Activated CD8-positive, alpha-beta memory T cell treated with anti-CD3 and anti-CD28 coated beads, Interleukin-2, amount 10 ng/mL, durations not matched to agents 7 days and 5 days (primary cell): ENCODE measurements at regions not wholly inside any gene's neighbourhood (a gene's known extent, or its start where the extent isn't known, plus 50 kb on each side); places are given as distances from the start of the nearest gene placed in this dataset.

Source experiments
- ATAC-seq: fragments of 150-1000 bp; cut with Tn5 transposase; one replicate; pipeline ENCODE4 v1.10.0; 2021; ENCODE audit warnings: moderate library complexity
- CTCF ChIA-PET: fragments of 350-600 bp; sonication (Branson Sonifier 250); formaldehyde crosslinking; loops from one replicate; lab custom pipeline; 2021; ENCODE audit warnings: antibody characterized with exemption; lab: Charles Lee
- DNase-seq: peaks from one replicate; pipeline ENCODE4 v3.0.0-alpha.2; 2020
- H3K27ac Mint-ChIP-seq: one replicate; pipeline ENCODE4 v1.8.0; 2021; ENCODE audit warnings: mild to moderate bottlenecking, mixed read lengths
- H3K27me3 Mint-ChIP-seq: one replicate; pipeline ENCODE4 v1.8.0; 2021; ENCODE audit warnings: mixed read lengths
- H3K36me3 Mint-ChIP-seq: one replicate; pipeline ENCODE4 v1.8.0; 2021; ENCODE audit warnings: mild to moderate bottlenecking, mixed read lengths
- H3K4me1 Mint-ChIP-seq: one replicate; pipeline ENCODE4 v1.8.0; 2021; ENCODE audit warnings: mixed read lengths
- H3K4me3 Mint-ChIP-seq: one replicate; pipeline ENCODE4 v1.8.0; 2021; ENCODE audit warnings: mild to moderate bottlenecking, moderate library complexity, mixed read lengths
- H3K9me3 Mint-ChIP-seq: one replicate; pipeline ENCODE4 v1.8.0; 2022; ENCODE audit warnings: low read depth, mixed read lengths

DNA sequence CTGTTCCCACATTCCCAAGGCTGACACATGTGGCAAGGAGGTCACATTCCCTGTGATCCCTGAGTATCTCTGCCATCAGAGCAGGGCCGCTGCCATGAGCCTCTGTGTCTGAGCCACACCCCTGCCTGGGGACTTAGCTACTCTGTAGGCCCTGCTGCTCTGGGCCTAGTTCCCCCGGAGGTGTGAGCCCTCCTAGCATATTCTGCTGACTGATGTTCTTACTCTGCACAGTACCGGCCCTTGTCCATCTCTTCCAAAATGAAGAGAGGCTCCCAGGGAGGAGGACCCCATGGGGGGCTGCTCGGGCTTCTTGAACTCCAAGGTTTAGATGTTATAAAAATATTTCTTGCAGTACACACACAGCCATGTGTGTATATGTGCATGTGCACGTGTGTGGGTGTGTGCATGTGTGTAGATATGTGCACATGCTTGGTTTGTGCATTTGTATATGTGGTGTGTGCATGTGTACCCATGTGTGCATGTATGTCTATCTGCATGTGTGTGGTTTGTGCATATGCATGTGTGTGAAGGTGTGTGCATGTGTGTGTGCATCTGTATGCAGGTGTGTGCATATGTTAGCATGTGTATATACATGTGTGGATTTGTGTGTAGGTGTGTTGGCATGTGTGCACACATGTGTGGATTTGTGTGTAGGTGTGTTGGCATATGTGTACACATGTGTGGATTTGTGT lies 101.2 kb downstream of the ERMARD start:
- CTCF ChIA-PET: no interaction called here
- Mint-ChIP-seq H3K27me3 (peaks cover 2% of the 10 kb centered on the region), H3K9me3 (peaks cover 5% of the 10 kb centered on the region), H3K27ac (no peak overlapping the region), H3K36me3 (no peaks in the 10 kb centered on the region), H3K4me1 (no peaks in the 10 kb centered on the region), H3K4me3 (no peak overlapping the region)
- DNase-seq: peak; percentile 5
- no peak for ATAC-seq

DNA sequence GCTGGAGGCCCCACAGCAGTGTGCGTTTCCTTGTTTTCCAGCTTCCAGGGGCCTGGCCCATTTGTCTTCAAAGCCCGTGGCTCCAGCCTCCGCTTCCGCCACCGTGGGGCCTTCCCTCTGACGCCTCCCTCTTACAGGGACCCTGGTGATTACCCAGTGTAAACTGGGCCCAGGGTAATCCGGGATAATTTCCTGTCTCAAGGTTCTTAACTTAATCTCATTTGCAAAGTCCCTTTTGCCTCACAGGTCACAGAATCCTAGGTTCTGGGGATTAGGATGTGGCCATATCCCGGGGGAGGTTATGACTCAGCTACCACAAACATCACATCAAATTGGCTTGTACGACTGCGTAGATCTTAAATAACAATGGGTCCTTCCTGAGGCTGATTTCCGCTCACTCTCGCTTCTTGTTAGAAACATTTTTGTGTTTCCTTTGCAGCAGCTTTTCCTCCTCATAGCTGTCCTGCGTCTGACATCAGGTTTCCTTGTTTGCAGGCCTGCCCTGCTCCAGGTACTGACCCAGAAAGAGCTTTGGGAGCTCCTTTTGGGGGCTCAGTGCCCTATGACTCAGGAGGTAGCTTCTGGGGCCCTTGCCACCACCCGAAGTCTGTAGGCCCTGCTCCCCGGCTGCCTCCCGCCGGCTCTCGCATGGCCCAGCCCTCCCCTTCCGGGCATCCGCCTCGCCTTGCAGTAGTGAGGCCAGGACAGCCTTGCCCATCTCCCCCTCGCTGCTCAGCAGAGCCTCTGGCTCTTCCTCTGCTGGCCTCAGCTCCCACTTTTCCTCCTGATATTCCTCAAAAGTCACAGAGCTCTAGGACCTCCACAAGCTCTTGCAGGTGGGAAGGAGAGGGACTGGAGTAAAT lies 100.5 kb downstream of the ERMARD start:
- no peak overlapping the region for H3K4me3 Mint-ChIP-seq
- CTCF ChIA-PET: no interaction called here

DNA sequence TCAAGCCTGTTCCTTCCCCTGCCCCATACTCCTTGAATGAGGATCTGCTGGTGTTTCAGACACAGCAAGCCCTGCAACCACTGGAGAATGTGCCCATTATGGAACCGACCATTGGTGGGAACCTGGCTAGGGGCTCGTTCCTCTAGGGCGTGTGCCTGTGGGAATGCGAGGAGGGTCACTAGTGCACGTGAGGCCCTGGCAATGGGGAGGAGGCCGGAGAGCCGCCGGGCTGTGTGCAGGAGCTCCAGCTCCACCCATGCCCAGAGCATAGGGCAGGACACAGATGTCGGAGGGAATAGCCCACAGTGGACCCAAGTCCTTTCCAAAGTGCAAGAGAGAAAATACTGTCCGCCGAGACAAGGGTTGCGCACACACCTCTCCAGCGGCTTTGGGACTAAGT lies 99.3 kb downstream of the ERMARD start:
- ATAC-seq (no peak), DNase-seq (no peak)
- peaks cover 5% of the 10 kb centered on the region for H3K9me3 Mint-ChIP-seq
- no peaks in the 10 kb centered on the region for H3K4me1 Mint-ChIP-seq
- H3K27ac Mint-ChIP-seq: no peak overlapping the region
- CTCF ChIA-PET: interaction anchor here (1.1 kb wide), 1 partner anchor 19 kb away, joined by 3 read pairs; no protein-coding TSS in a partner anchor
- peaks cover 2% of the 10 kb centered on the region for H3K27me3 Mint-ChIP-seq
- no peak overlapping the region for H3K4me3 Mint-ChIP-seq
- H3K36me3 Mint-ChIP-seq: no peaks in the 10 kb centered on the region

More for the DNA sequence above, 100.5 kb downstream of the ERMARD start:
- H3K27me3 Mint-ChIP-seq: peaks cover 2% of the 10 kb centered on the region
- H3K27ac Mint-ChIP-seq: no peak overlapping the region
- H3K9me3 Mint-ChIP-seq: peaks cover 5% of the 10 kb centered on the region
- no peaks in the 10 kb centered on the region for H3K36me3 Mint-ChIP-seq
- no peak for ATAC-seq
- no peaks in the 10 kb centered on the region for H3K4me1 Mint-ChIP-seq
- DNase-seq: peak; percentile 30

DNA sequence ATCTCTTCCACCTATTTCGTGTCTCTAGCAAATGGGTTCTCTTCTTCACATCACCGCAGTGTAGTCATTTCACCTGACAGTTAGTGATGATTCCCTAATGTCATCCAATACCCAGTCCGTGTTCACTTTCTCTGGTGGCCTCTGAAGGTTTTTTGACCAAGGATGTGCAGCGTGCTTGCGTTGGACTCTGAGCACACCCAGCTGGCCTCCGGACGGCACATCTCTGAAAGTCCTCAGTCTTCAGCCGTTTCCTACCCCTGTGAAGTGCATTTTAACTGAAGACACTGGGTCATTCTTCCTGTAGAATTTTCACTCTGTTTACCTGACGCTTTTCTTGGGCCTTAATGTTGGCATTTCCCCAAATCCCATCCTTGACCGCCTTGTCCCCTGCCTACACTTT lies 98.7 kb downstream of the ERMARD start:
- Mint-ChIP-seq H3K9me3 (peaks cover 5% of the 10 kb centered on the region), H3K27me3 (peaks cover 2% of the 10 kb centered on the region), H3K27ac (no peak overlapping the region), H3K36me3 (no peaks in the 10 kb centered on the region), H3K4me1 (no peaks in the 10 kb centered on the region), H3K4me3 (no peak overlapping the region)
- no peak for ATAC-seq
- DNase-seq: no peak
- CTCF ChIA-PET: interaction anchor here (1.1 kb wide), 1 partner anchor 19 kb away, joined by 3 read pairs; no protein-coding TSS in a partner anchor

DNA sequence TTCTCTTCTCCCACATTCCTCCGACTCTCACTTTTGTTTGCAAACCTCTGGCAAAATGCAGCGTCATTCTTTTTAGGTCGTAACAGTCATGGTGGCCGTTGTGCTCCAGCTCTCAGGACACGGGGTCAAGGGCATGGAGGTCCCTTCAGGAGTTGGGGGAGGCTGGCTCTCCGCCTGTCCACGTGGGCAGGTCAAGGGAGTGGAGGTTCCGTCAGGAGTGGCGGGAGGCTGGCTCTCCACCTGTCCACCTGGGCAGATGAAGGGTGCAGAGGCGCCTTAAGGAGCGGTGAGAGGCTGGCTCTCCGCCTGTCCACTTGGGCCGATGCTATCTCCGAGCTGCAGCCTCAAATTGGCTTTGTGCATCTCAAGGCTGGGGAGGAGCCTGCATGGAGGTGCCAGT lies 98.0 kb downstream of the ERMARD start:
- Mint-ChIP-seq H3K4me3 (no peak overlapping the region), H3K27me3 (peaks cover 3% of the 10 kb centered on the region), H3K4me1 (no peaks in the 10 kb centered on the region), H3K9me3 (peaks cover 5% of the 10 kb centered on the region), H3K27ac (no peak overlapping the region), H3K36me3 (no peaks in the 10 kb centered on the region)
- CTCF ChIA-PET: interaction anchor here (1.1 kb wide), 1 partner anchor 18 kb away, joined by 3 read pairs; no protein-coding TSS in a partner anchor
- DNase-seq: no peak
- no peak for ATAC-seq

DNA sequence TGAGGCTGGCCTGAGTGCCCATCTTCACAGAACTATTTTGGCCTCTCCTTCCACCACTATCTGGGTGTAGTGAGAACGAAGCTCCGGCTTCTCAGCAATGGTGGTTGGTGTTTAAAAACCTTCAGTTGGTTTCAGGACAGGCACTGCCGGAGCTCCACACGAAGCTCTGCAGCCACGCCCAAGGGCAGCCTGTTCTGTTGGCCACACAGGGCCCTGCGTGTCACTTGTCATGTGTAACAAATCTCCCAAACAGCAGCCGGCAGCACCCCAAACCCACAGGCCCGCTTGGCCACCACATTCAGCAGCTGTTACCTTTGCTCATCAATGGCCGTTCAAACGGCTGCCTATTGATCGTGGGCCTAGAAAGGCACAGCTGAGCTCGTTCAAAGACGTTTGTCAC lies 97.5 kb downstream of the ERMARD start:
- Mint-ChIP-seq H3K4me1 (no peaks in the 10 kb centered on the region), H3K27ac (no peak overlapping the region)

DNA sequence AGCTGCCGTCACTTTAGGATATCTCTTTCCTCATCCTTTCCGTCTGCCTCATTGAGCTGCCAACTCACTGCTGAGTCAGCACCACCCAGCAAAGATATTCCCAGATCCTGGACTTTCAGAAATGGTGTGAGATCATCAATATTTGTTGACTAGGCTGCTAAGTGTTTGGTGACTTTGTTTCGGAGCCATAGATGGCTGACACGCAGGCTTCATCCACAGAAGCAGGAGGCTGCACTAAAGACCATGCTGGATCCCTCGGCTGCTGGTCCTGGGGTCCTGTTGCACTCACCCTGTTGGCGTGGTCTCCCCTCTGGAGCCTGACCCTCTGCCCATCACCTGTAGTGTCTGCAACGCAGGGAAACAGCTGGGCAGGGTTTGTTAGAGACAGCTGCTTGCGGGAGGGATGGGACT lies 96.5 kb downstream of the ERMARD start:
- Mint-ChIP-seq H3K27ac (no peak overlapping the region), H3K9me3 (peaks cover 1% of the 10 kb centered on the region), H3K27me3 (peaks cover 15% of the 10 kb centered on the region), H3K4me1 (no peaks in the 10 kb centered on the region), H3K4me3 (no peak overlapping the region), H3K36me3 (no peaks in the 10 kb centered on the region)
- no peak for DNase-seq
- CTCF ChIA-PET: interaction anchor here (1.2 to 1.6 kb wide), 2 partner anchors 14 to 16 kb away, joined by 3 to 4 read pairs; no protein-coding TSS in a partner anchor
- ATAC-seq: no peak

More for the DNA sequence above, 97.5 kb downstream of the ERMARD start:
- no peak for DNase-seq
- peaks cover 7% of the 10 kb centered on the region for H3K27me3 Mint-ChIP-seq
- ATAC-seq: no peak
- H3K4me3 Mint-ChIP-seq: no peak overlapping the region
- peaks cover 5% of the 10 kb centered on the region for H3K9me3 Mint-ChIP-seq
- CTCF ChIA-PET: interaction anchor here (1.6 kb wide), 1 partner anchor 15 kb away, joined by 4 read pairs; no protein-coding TSS in a partner anchor
- no peaks in the 10 kb centered on the region for H3K36me3 Mint-ChIP-seq

DNA sequence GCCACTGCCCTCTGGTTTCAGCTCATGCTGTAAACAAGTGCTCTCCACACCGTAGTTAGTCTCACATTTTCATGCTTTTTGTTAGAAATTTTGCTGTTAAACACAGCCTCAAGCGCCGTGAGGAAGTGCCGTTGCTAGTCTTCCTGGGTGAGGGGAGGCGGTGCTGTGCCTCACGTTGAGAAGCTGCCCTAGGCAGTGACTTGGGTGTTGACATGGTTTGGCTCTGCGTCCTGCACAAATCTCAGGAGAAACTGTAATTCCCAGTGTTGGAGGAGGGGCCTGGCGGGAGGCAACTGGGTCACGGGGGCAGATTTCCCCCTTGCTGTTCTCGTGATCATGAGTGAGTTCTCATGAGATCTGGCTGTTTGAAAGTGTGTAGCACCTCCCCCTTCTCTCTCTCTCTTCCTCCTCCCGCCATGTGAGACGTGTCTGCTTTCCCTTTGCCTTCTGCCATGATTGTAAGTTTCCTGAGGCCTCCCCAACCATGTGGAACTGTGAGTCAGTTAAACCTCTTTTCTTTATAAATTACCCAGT lies 95.8 kb downstream of the ERMARD start:
- H3K27me3 Mint-ChIP-seq: peaks cover 15% of the 10 kb centered on the region
- DNase-seq (no peak), ATAC-seq (no peak)
- no peaks in the 10 kb centered on the region for H3K9me3 Mint-ChIP-seq
- CTCF ChIA-PET: interaction anchor here (1.2 kb wide), 1 partner anchor 16 kb away, joined by 3 read pairs; no protein-coding TSS in a partner anchor
- H3K4me1 Mint-ChIP-seq: no peaks in the 10 kb centered on the region
- H3K27ac Mint-ChIP-seq: no peak overlapping the region
- no peaks in the 10 kb centered on the region for H3K36me3 Mint-ChIP-seq
- H3K4me3 Mint-ChIP-seq: no peak overlapping the region

DNA sequence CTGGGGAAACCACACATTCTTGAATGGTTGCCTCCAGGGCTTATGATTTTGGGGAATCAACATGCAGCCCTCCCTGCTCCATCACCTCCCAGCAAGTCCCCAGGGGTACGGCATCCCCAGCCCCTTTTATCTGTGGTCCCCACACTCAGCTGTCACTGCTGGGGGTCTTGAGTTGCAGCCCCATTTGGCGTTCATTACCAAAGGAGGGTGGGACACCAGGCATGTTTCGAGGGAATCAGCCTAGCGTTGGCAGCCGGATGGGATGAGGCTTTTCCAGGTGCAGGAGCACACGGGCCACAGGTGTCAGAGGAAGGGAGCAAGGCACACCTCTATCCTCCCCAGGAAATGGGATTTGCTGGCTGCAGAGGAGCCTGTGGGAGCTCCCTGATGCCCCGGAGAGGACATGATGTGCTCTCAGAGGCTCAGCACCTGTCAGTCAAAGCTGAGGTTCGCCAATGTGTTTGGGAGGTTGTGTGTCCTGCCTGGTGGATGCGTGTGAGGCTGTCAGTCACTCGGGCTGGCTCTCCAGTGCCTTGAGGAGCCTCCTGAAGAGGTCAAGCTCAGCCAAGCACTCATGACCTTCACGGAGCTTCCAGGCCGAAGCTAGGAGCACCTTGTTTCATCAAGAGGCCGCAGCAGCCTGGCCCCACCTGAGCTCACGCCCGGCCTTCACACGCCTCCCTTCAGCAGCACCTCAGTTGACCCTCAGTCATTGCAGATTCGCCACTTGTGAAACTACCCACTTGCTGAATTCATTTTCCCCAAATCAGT lies 95.0 kb downstream of the ERMARD start:
- H3K4me3 Mint-ChIP-seq: no peak overlapping the region
- H3K36me3 Mint-ChIP-seq: no peaks in the 10 kb centered on the region
- no peaks in the 10 kb centered on the region for H3K9me3 Mint-ChIP-seq

DNA sequence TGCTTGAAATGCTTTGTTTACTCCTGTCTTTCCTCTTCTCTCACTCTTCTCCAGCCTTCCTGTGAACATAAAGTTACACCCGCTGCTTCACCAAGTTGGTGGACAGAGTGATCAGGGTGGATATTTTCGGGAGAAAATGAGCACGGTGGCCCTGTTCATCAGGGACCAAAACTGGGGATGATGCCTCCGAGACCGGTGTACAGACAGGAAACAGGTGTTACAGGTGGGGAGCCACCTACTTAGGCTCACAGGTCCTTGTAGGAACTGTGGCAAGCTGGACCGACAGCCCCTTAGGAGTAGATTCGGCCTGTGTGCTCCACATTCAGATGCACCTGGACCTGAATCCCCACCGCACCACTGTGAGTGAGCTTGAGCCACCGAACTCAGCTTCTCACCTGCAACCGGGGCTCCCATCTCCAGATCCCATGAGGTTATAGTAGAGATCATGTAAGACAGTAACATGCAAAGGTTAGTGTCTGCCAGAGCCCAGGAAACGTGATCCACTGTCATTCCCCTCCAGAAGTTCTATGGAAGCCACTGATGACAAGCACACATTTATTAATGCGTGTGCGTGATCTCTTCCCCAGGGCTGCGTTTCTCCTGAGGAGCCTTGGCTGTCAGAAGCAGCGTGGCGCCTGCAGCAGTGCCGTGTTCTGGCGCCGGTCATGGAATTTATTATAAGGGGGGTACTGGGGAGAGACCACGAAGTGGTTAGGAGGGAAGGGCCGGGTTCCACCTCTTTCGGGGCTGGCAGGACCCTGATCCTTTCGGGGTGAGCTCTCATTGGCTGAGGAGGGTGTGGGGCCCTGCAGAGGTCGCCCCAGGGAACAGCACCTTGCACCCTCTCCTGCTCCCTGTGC lies 94.2 kb downstream of the ERMARD start:
- CTCF ChIA-PET: no interaction called here
- Mint-ChIP-seq H3K4me1 (no peaks in the 10 kb centered on the region), H3K27ac (no peak overlapping the region), H3K9me3 (no peaks in the 10 kb centered on the region), H3K36me3 (no peaks in the 10 kb centered on the region), H3K27me3 (peaks cover 15% of the 10 kb centered on the region), H3K4me3 (no peak overlapping the region)
- no peak for DNase-seq
- ATAC-seq: no peak

More for the DNA sequence above, 95.0 kb downstream of the ERMARD start:
- CTCF ChIA-PET: no interaction called here
- DNase-seq (no peak), ATAC-seq (no peak)
- Mint-ChIP-seq H3K27ac (no peak overlapping the region), H3K4me1 (no peaks in the 10 kb centered on the region), H3K27me3 (peaks cover 15% of the 10 kb centered on the region)

DNA sequence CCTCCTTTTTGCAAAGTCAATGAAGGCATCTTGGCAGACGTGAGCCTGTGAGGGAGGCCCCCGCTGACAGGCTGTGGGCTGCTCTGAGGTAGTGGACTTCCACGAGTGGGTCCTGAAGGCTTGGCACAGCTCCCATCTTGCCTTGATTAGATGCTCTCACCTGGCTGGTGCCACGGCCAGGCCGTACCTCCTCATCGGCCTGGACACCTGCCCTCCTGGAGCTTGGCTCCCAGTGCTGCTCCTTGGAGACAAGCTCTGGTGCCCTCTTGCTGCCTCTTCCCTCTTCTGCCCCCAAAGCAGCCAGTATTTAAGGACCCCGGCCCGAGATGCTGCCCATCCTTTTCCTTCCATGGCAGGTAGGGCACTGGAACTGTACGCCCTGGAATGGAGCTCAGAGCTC lies 93.5 kb downstream of the ERMARD start:
- peaks cover 13% of the 10 kb centered on the region for H3K27me3 Mint-ChIP-seq
- no peak overlapping the region for H3K4me3 Mint-ChIP-seq
- H3K27ac Mint-ChIP-seq: no peak overlapping the region
- no peaks in the 10 kb centered on the region for H3K4me1 Mint-ChIP-seq
- no peaks in the 10 kb centered on the region for H3K9me3 Mint-ChIP-seq
- H3K36me3 Mint-ChIP-seq: no peaks in the 10 kb centered on the region
- CTCF ChIA-PET: no interaction called here
- DNase-seq (no peak), ATAC-seq (no peak)

DNA sequence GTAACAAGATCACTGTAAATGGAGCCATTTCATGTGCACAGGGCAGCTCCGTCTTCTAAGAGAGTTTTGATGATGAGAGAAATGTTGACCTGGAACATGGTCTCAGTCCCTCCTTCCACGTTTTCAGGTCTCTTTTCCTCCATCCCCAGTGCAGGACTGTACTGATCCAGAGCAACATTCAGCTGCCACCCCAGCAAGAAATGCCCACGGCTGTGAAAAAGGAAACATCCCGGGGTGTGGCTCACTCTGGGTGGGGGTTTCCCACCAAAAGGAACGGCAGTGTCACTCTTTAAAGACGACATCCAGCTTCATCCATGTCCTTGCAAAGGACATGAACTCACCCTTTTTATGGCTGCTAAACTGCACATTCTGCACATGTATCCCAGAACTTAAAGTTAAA lies 92.6 kb downstream of the ERMARD start:
- DNase-seq: no peak
- H3K27me3 Mint-ChIP-seq: peaks cover 13% of the 10 kb centered on the region
- no peak for ATAC-seq
- H3K36me3 Mint-ChIP-seq: no peaks in the 10 kb centered on the region
- CTCF ChIA-PET: interaction anchor here (2.3 kb wide), 1 partner anchor 12 kb away, joined by 13 read pairs; no protein-coding TSS in a partner anchor
- H3K9me3 Mint-ChIP-seq: no peaks in the 10 kb centered on the region
- no peak overlapping the region for H3K4me3 Mint-ChIP-seq
- H3K27ac Mint-ChIP-seq: no peak overlapping the region
- H3K4me1 Mint-ChIP-seq: no peaks in the 10 kb centered on the region
